Ishikawa (cell line): ENCODE measurements at regions not wholly inside any gene's neighbourhood (a gene's known extent, or its start where the extent isn't known, plus 50 kb on each side); places are given as distances from the start of the nearest gene placed in this dataset.

ENCODE experiments used
- CEBPB ChIP-seq: IDR thresholded peaks from 2 replicates; pipeline ENCODE4 v1.6.1; 2012
- CREB1 ChIP-seq: IDR thresholded peaks from 2 replicates; pipeline ENCODE4 v1.6.1; 2012; ENCODE audit warnings: low read depth
- EGR1 ChIP-seq: IDR thresholded peaks from 2 replicates; pipeline ENCODE4 v1.6.1; 2012
- EP300 ChIP-seq: IDR thresholded peaks from 2 replicates; pipeline ENCODE4 v1.6.1; 2012; ENCODE audit warnings: borderline replicate concordance
- FOXM1 ChIP-seq: IDR thresholded peaks from 2 replicates; pipeline ENCODE4 v1.6.1; 2012; ENCODE audit warnings: low read depth, borderline replicate concordance
- NFIC ChIP-seq: IDR thresholded peaks from 2 replicates; pipeline ENCODE4 v1.6.1; 2012
- RAD21 ChIP-seq: IDR thresholded peaks from 2 replicates; pipeline ENCODE4 v1.6.1; 2012; ENCODE audit warnings: low read depth
- REST ChIP-seq: IDR thresholded peaks from 2 replicates; pipeline ENCODE4 v1.6.1; 2012; ENCODE audit warnings: low read depth, mild to moderate bottlenecking
- TAF1 ChIP-seq: IDR thresholded peaks from 2 replicates; pipeline ENCODE4 v1.6.1; 2012; ENCODE audit warnings: low read depth, mild to moderate bottlenecking
- TCF12 ChIP-seq: IDR thresholded peaks from 2 replicates; pipeline ENCODE4 v1.6.1; 2012; ENCODE audit warnings: low read depth
- TEAD4 ChIP-seq: IDR thresholded peaks from 2 replicates; pipeline ENCODE4 v1.6.1; 2012
- YY1 ChIP-seq: IDR thresholded peaks from 2 replicates; pipeline ENCODE4 v1.6.1; 2012; ENCODE audit warnings: low read depth
- ZBTB7A ChIP-seq: IDR thresholded peaks from 2 replicates; pipeline ENCODE4 v1.6.1; 2012; ENCODE audit warnings: low read depth
- TF ChIP-seq, protein P1 (sequence below): IDR thresholded peaks from 2 replicates; pipeline ENCODE4 v1.6.1; 2012
- TF ChIP-seq, protein P2 (sequence below): IDR thresholded peaks from 2 replicates; pipeline ENCODE4 v1.6.1; 2012

DNA sequence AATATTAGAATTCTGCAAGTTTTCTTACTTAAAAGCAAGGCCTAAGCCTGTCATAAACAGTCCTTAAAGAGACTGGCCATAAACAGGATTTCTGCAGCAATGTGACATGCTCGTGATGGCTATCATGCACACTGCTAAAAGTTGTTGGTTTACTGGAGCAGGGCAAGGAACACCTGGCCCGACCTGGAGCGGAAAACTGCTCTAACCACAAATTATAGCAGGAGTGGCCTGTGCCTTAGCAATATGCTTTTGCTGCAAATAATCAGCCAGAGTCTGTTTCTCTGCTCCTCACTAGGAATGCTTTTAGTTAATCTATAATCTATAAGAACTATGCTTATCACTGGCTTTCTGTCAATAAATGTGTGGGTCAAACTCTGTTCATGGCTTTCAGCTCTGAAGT, 322.9 kb upstream of the RPS23 start:
- TF ChIP-seq REST (no peak), NFIC (no peak), TEAD4 (no peak), CREB1 (no peak), RAD21 (no peak), TCF12 (no peak), ZBTB7A (no peak), EP300 (no peak), CEBPB (no peak), FOXM1 (no peak)
- TF ChIP-seq, protein P1, sequence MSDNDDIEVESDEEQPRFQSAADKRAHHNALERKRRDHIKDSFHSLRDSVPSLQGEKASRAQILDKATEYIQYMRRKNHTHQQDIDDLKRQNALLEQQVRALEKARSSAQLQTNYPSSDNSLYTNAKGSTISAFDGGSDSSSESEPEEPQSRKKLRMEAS = no peak

DNA sequence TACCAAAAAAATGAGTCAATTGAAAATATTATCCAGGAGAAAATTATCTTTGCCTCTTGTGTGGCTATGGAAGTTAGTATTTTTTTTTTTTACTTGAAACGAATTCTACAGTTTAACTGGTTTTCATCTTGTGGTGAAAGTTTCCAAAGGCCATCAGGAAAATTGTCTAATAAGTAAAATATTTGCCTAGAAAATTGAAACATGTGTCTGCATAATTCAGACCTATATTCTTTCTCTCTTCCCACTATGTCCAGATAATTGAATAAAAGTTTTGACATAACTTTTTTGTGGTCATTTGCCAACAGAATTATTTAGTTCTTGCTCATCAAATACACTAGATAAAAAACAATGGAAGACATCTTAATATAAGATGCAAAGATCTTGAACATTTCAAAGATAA, 321.5 kb upstream of the RPS23 start:
- TF ChIP-seq YY1 = no peak
- TF ChIP-seq TCF12 = no peak
- no peak for TF ChIP-seq RAD21
- no peak for TF ChIP-seq EGR1
- TF ChIP-seq TAF1 = no peak
- TF ChIP-seq, protein P1 = no peak

DNA sequence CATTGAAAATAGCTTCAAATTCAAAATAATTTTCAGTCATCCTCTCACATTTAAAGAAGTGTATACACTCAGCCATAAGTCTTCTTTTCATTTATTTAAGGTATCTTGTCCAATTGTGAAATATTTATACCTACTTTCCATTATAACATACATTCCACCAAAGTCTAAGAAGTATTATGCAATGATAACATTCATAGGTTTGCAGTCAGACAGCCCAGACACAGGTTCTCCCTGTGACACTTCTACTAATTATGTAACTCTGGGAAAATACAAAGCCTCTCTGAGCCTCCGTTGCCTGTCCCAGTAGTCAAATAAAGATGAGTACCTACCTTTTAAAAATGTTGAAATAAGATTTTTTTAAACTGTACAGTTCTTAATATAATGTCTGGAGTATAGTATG, 320.9 kb upstream of the RPS23 start:
- no peak for TF ChIP-seq FOXM1
- TF ChIP-seq, protein P2, sequence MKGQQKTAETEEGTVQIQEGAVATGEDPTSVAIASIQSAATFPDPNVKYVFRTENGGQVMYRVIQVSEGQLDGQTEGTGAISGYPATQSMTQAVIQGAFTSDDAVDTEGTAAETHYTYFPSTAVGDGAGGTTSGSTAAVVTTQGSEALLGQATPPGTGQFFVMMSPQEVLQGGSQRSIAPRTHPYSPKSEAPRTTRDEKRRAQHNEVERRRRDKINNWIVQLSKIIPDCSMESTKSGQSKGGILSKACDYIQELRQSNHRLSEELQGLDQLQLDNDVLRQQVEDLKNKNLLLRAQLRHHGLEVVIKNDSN = no peak
- TF ChIP-seq TAF1 = no peak
- no peak for TF ChIP-seq NFIC
- no peak for TF ChIP-seq REST

GRCh38 chr5:82597437-82597836, 319.3 kb upstream of the RPS23 start:
- TF ChIP-seq CEBPB (no peak), RAD21 (peak; percentile 27; the same call in 1 of the 2 replicates)

DNA sequence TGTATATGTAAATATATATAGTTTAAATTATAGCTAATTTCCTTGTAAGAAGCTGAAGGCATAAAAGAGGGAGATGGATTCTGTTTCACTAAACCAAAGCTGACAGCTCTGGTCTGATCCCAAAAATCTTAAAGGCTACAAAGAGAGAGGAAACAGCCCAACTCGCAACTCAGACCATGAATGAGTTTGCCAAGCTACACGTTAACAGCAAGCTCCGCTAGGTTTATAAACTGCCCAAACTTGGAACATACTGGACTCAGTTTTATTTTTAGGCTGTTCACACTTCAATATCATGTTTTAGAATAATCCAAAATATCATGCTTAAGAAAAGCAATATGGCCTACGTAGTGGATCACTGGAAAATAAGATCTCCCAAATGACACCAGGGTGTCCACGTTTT, 318.3 kb upstream of the RPS23 start:
- TF ChIP-seq, protein P2 = no peak
- TF ChIP-seq CEBPB = no peak
- TF ChIP-seq EP300 = no peak
- no peak for TF ChIP-seq EGR1
- TF ChIP-seq, protein P1 = no peak
- TF ChIP-seq RAD21 = no peak
- TF ChIP-seq TEAD4 = no peak
- TF ChIP-seq ZBTB7A = no peak
- TF ChIP-seq CREB1 = no peak
- no peak for TF ChIP-seq NFIC
- no peak for TF ChIP-seq YY1
- TF ChIP-seq TAF1 = no peak
- TF ChIP-seq REST = no peak
- TF ChIP-seq TCF12 = no peak

- TF ChIP-seq TCF12 = no peak
- no peak for TF ChIP-seq EGR1
- no peak for TF ChIP-seq CREB1
- TF ChIP-seq, protein P1 = no peak
- no peak for TF ChIP-seq ZBTB7A
- TF ChIP-seq NFIC = no peak
- no peak for TF ChIP-seq RAD21
- TF ChIP-seq YY1 = no peak
- TF ChIP-seq FOXM1 = no peak
- TF ChIP-seq, protein P2 = no peak
- no peak for TF ChIP-seq CEBPB
- TF ChIP-seq TAF1 = no peak
- no peak for TF ChIP-seq REST
- no peak for TF ChIP-seq EP300
- TF ChIP-seq TEAD4 = no peak
Observed at GRCh38 chr5:82595113-82595512, 317.0 kb upstream of the RPS23 start.
